ENCODE measurements at regions not wholly inside any gene's neighbourhood (a gene's known extent, or its start where the extent isn't known, plus 50 kb on each side); places are given as distances from the start of the nearest gene placed in this dataset.
"Not testable (repeated sequence)": the region's sequence is repeated elsewhere in the genome, so short reads cannot be mapped to it uniquely, and the experiment has no call there.

GRCh38 chr16:66245868-66246267 lies 120.6 kb upstream of the CDH5 start:
- DNase-seq (ENCODE audit: low read depth in 2 of 2), result no peak

- no peak for DNase-seq (ENCODE audit: low read depth in 2 of 2)
These were observed 121.4 kb upstream of the CDH5 start for GRCh38 chr16:66245072-66245471.

- no peak for DNase-seq (ENCODE audit: low read depth in 2 of 2)
These were observed 123.8 kb upstream of the CDH5 start for GRCh38 chr16:66242672-66243071.

GRCh38 chr16:66242206-66242605 lies 124.3 kb upstream of the CDH5 start:
- not testable (repeated sequence) for DNase-seq (ENCODE audit: low read depth in 2 of 2)

GRCh38 chr16:66240631-66241395 lies 125.7 kb upstream of the CDH5 start:
- no peak for DNase-seq (ENCODE audit: low read depth in 2 of 2)

GRCh38 chr16:66240088-66240487 lies 126.4 kb upstream of the CDH5 start:
- no peak for DNase-seq (ENCODE audit: low read depth in 2 of 2)

- DNase-seq (ENCODE audit: low read depth in 2 of 2), result no peak
These were observed 127.8 kb upstream of the CDH5 start for GRCh38 chr16:66238696-66239095.

- DNase-seq (ENCODE audit: low read depth in 2 of 2), result no peak
These were observed 130.2 kb upstream of the CDH5 start for GRCh38 chr16:66236301-66236700.

GRCh38 chr16:66231452-66232160 lies 134.9 kb upstream of the CDH5 start:
- DNase-seq (ENCODE audit: low read depth in 2 of 2), result no peak

- no peak for DNase-seq (ENCODE audit: low read depth in 2 of 2)
These were observed 136.8 kb upstream of the CDH5 start for GRCh38 chr16:66229651-66230050.

- no peak for DNase-seq (ENCODE audit: low read depth in 2 of 2)
These were observed 137.7 kb upstream of the CDH5 start for GRCh38 chr16:66228792-66229191.

GRCh38 chr16:66227766-66228530 lies 138.5 kb upstream of the CDH5 start:
- no peak for DNase-seq (ENCODE audit: low read depth in 2 of 2)

- DNase-seq (ENCODE audit: low read depth in 2 of 2), result no peak
These were observed 139.7 kb upstream of the CDH5 start for GRCh38 chr16:66226762-66227161.

- DNase-seq (ENCODE audit: low read depth in 2 of 2), result no peak
These were observed 140.8 kb upstream of the CDH5 start for GRCh38 chr16:66225696-66226095.

- DNase-seq (ENCODE audit: low read depth in 2 of 2), result no peak
These were observed 141.9 kb upstream of the CDH5 start for GRCh38 chr16:66224626-66225025.

GRCh38 chr16:66224186-66224585 lies 142.3 kb upstream of the CDH5 start:
- DNase-seq (ENCODE audit: low read depth in 2 of 2), result no peak

- DNase-seq (ENCODE audit: low read depth in 2 of 2), result no peak
These were observed 143.2 kb upstream of the CDH5 start for GRCh38 chr16:66223176-66223780.

- DNase-seq (ENCODE audit: low read depth in 2 of 2), result no peak
These were observed 143.7 kb upstream of the CDH5 start for GRCh38 chr16:66222756-66223155.

GRCh38 chr16:66220702-66221101 lies 145.8 kb upstream of the CDH5 start:
- no peak for DNase-seq (ENCODE audit: low read depth in 2 of 2)

- DNase-seq (ENCODE audit: low read depth in 2 of 2), result no peak
These were observed 147.0 kb upstream of the CDH5 start for GRCh38 chr16:66219491-66219890.

GRCh38 chr16:66212428-66212827 lies 154.1 kb upstream of the CDH5 start:
- no peak for DNase-seq (ENCODE audit: low read depth in 2 of 2)

- DNase-seq (ENCODE audit: low read depth in 2 of 2), result no peak
These were observed 154.8 kb upstream of the CDH5 start for GRCh38 chr16:66211651-66212050.
